H9 (cell line): ENCODE measurements at regions not wholly inside any gene's neighbourhood (a gene's known extent, or its start where the extent isn't known, plus 50 kb on each side); places are given as distances from the start of the nearest gene placed in this dataset.

Experiments used
- DNase-seq: peaks from one replicate; pipeline ENCODE4 v3.0.0-alpha.2; 2017
- H2AFZ ChIP-seq: one replicate; pipeline ENCODE4 v1.6.1; 2013; ENCODE audit warnings: mild to moderate bottlenecking, low read length, control low read depth, moderate library complexity
- H2AK5ac ChIP-seq: 2 replicates; pipeline ENCODE4 v1.6.1; 2013; ENCODE audit warnings: low read length, control low read depth, mixed read lengths; ENCODE audit not compliant: insufficient read length
- H2BK120ac ChIP-seq: one replicate; pipeline ENCODE4 v1.6.1; 2013; ENCODE audit warnings: low read depth, mild to moderate bottlenecking, low read length, control low read depth, inconsistent platforms; ENCODE audit not compliant: poor library complexity, severe bottlenecking
- H2BK12ac ChIP-seq: 2 replicates; pipeline ENCODE4 v1.6.1; 2013; ENCODE audit warnings: low read length, control low read depth, mixed read lengths, low read depth; ENCODE audit not compliant: insufficient read length
- H2BK15ac ChIP-seq: 2 replicates; pipeline ENCODE4 v1.6.1; 2013; ENCODE audit warnings: low read depth, low read length, control low read depth
- H2BK20ac ChIP-seq: one replicate; pipeline ENCODE4 v1.6.1; 2013; ENCODE audit warnings: low read depth, mild to moderate bottlenecking, low read length, control low read depth, inconsistent platforms; ENCODE audit not compliant: poor library complexity, severe bottlenecking
- H2BK5ac ChIP-seq: 2 replicates; pipeline ENCODE4 v1.6.1; 2013; ENCODE audit warnings: low read length, control low read depth, mixed read lengths; ENCODE audit not compliant: insufficient read length
- H3K14ac ChIP-seq: 2 replicates; pipeline ENCODE4 v1.6.1; 2013; ENCODE audit warnings: low read length, control low read depth; ENCODE audit not compliant: insufficient read depth
- H3K18ac ChIP-seq: 2 replicates; pipeline ENCODE4 v1.6.1; 2013; ENCODE audit warnings: low read depth, mild to moderate bottlenecking, mixed read lengths, low read length, control low read depth; ENCODE audit not compliant: insufficient read length
- H3K23ac ChIP-seq: 2 replicates; pipeline ENCODE4 v1.6.1; 2013; ENCODE audit warnings: low read length, control low read depth, mixed read lengths, low read depth; ENCODE audit not compliant: insufficient read length
- H3K23me2 ChIP-seq: 2 replicates; pipeline ENCODE4 v1.6.1; 2013; ENCODE audit warnings: low read depth, mild to moderate bottlenecking, mixed read lengths, low read length, control low read depth; ENCODE audit not compliant: insufficient read length, poor library complexity, severe bottlenecking
- H3K27ac ChIP-seq: 2 replicates; pipeline ENCODE4 v1.5.1; 2013; ENCODE audit warnings: low read length, control low read depth, mixed read lengths, low read depth; ENCODE audit not compliant: insufficient read length
- H3K27me3 ChIP-seq: 2 replicates; pipeline ENCODE4 v1.6.1; 2013; ENCODE audit warnings: low read length, control low read depth, inconsistent platforms; ENCODE audit not compliant: insufficient read depth
- H3K4ac ChIP-seq: 2 replicates; pipeline ENCODE4 v1.6.1; 2013; ENCODE audit warnings: low read depth, mild to moderate bottlenecking, control low read depth, inconsistent platforms, low read length, moderate library complexity
- H3K4me1 ChIP-seq: 2 replicates; pipeline ENCODE4 v1.6.1; 2013; ENCODE audit warnings: low read length, control low read depth, inconsistent platforms; ENCODE audit not compliant: insufficient read depth
- H3K4me2 ChIP-seq: 2 replicates; pipeline ENCODE4 v1.6.1; 2013; ENCODE audit warnings: low read length, control low read depth, mixed read lengths; ENCODE audit not compliant: insufficient read length, insufficient read depth
- H3K56ac ChIP-seq: 2 replicates; pipeline ENCODE4 v1.6.1; 2013; ENCODE audit warnings: low read depth, mild to moderate bottlenecking, mixed read lengths, low read length, control low read depth; ENCODE audit not compliant: insufficient read length
- H3K79me1 ChIP-seq: 2 replicates; pipeline ENCODE4 v1.6.1; 2013; ENCODE audit warnings: low read depth, mild to moderate bottlenecking, moderate library complexity, low read length, control low read depth, inconsistent platforms; ENCODE audit not compliant: insufficient read depth, poor library complexity, severe bottlenecking
- H3K79me2 ChIP-seq: 2 replicates; pipeline ENCODE4 v1.6.1; 2013; ENCODE audit warnings: low read length, control low read depth, inconsistent platforms; ENCODE audit not compliant: insufficient read depth
- H3K9ac ChIP-seq: 2 replicates; pipeline ENCODE4 v1.6.1; 2013; ENCODE audit warnings: low read length, control low read depth, mixed read lengths; ENCODE audit not compliant: insufficient read length; ENCODE audit errors: extremely low read depth
- H3K9me3 ChIP-seq: one replicate; pipeline ENCODE4 v1.6.1; 2013; ENCODE audit warnings: low read depth, low read length, inconsistent platforms; ENCODE audit not compliant: control insufficient read depth
- H3T11ph ChIP-seq: one replicate; pipeline ENCODE4 v1.6.1; 2013; ENCODE audit warnings: mild to moderate bottlenecking, low read length, control low read depth, inconsistent platforms
- H4K20me1 ChIP-seq: one replicate; pipeline ENCODE4 v1.6.1; 2013; ENCODE audit not compliant: control insufficient read depth, insufficient read length, insufficient read depth
- H4K5ac ChIP-seq: 2 replicates; pipeline ENCODE4 v1.6.1; 2013; ENCODE audit warnings: low read depth, mild to moderate bottlenecking, mixed read lengths, low read length, control low read depth; ENCODE audit not compliant: insufficient read length
- H4K8ac ChIP-seq: replicated peaks from 2 replicates; pipeline ENCODE4 v1.6.1; 2013; ENCODE audit warnings: low read length, control low read depth, mixed read lengths, low read depth; ENCODE audit not compliant: insufficient read length
- H4K91ac ChIP-seq: 2 replicates; pipeline ENCODE4 v1.6.1; 2013; ENCODE audit warnings: low read depth, mild to moderate bottlenecking, moderate library complexity, mixed read lengths, low read length, control low read depth; ENCODE audit not compliant: insufficient read length
- H3K27ac Mint-ChIP-seq, 3 experiments: 2 replicates in 2 of 3; 3 replicates in 1 of 3; pipeline ENCODE4 v1.8.0; 2020 to 2021; ENCODE audit warnings: mixed read lengths in 3 of 3, mild to moderate bottlenecking in 1 of 3, moderate library complexity in 1 of 3
- H3K27me3 Mint-ChIP-seq: 2 replicates; pipeline ENCODE4 v1.8.0; 2021; ENCODE audit warnings: low read depth, mild to moderate bottlenecking, moderate library complexity, mixed read lengths
- H3K36me3 Mint-ChIP-seq, 3 experiments: 2 replicates in 2 of 3; 3 replicates in 1 of 3; pipeline ENCODE4 v1.8.0; 2020 to 2021; ENCODE audit warnings: low read depth in 3 of 3, mixed read lengths in 3 of 3; ENCODE audit not compliant: insufficient read depth in 1 of 3
- H3K4me1 Mint-ChIP-seq, 2 experiments: 2 replicates each; pipeline ENCODE4 v1.8.0; 2020; ENCODE audit warnings: mixed read lengths in 2 of 2
- H3K4me3 Mint-ChIP-seq, 2 experiments: 2 replicates in 1 of 2; 3 replicates in 1 of 2; pipeline ENCODE4 v1.8.0; 2020 to 2021; ENCODE audit warnings: mild to moderate bottlenecking in 2 of 2, mixed read lengths in 2 of 2, moderate library complexity in 1 of 2
- H3K9me3 Mint-ChIP-seq, 2 experiments: 2 replicates in 1 of 2; 3 replicates in 1 of 2; pipeline ENCODE4 v1.8.0; 2020; ENCODE audit warnings: mild to moderate bottlenecking in 2 of 2, mixed read lengths in 2 of 2, moderate library complexity in 1 of 2
- WGBS: extraction: QIAGEN DNeasy Blood & Tissue Kit; methylation state at CpG from one replicate; pipeline ENCODE4 v1.1.7; 2013; ENCODE audit warnings: missing lambda C conversion rate, low lambda C conversion rate, mixed read lengths; ENCODE audit not compliant: insufficient read length; ENCODE audit errors: extremely low coverage; 5-methylcytosine and 5-hydroxymethylcytosine counted together
- TF ChIP-seq, protein P1 (sequence below): fragments of 200-600 bp; sonication (generic); conservative IDR thresholded peaks from 3 replicates; pipeline ENCODE4 v1.8.0; 2021; ENCODE audit warnings: antibody characterized with exemption, mild to moderate bottlenecking

DNA sequence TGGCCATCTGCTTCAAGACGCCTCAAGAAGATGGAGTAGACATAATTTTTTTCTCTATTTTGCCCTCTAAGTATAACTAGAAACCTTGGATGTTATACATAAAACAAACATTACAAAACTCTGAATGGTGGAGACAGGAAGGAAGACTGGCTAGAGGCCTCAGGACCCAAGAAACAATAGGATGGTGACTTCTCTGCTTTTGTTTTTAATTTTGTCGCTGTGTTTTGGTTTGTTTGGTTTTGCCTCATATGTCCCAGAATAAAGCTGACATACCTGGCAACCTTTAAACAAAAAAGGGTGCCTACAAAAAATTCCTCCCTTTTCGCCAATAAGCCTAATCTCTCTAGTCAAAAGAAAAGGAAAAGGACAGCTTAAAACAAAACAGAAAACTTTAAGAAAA is 109.1 kb downstream of the PPP4R3C start:
- no peaks in the 10 kb centered on the region for H3K27me3 Mint-ChIP-seq
- H3K23ac ChIP-seq = no peak overlapping the region
- no peak overlapping the region for H4K8ac ChIP-seq
- no peak overlapping the region for H3K18ac ChIP-seq
- H3K4me1 Mint-ChIP-seq = no peaks in the 10 kb centered on the region
- H3T11ph ChIP-seq = no peak overlapping the region
- H3K27ac ChIP-seq = no peak overlapping the region
- H3K4me2 ChIP-seq = no peak overlapping the region
- no peak overlapping the region for H2BK120ac ChIP-seq
- no peaks in the 10 kb centered on the region for H3K23me2 ChIP-seq
- no peak overlapping the region for H2BK15ac ChIP-seq
- H3K9me3 Mint-ChIP-seq = peaks cover 36 to 44% of the 10 kb centered on the region in 2 experiments
- no peak overlapping the region for H2BK5ac ChIP-seq
- no peak overlapping the region for H2BK12ac ChIP-seq
- no peaks in the 10 kb centered on the region for H3K4me1 ChIP-seq
- peaks cover 18% of the 10 kb centered on the region for H3K9me3 ChIP-seq
- DNase-seq = no peak
- TF ChIP-seq, protein P1, sequence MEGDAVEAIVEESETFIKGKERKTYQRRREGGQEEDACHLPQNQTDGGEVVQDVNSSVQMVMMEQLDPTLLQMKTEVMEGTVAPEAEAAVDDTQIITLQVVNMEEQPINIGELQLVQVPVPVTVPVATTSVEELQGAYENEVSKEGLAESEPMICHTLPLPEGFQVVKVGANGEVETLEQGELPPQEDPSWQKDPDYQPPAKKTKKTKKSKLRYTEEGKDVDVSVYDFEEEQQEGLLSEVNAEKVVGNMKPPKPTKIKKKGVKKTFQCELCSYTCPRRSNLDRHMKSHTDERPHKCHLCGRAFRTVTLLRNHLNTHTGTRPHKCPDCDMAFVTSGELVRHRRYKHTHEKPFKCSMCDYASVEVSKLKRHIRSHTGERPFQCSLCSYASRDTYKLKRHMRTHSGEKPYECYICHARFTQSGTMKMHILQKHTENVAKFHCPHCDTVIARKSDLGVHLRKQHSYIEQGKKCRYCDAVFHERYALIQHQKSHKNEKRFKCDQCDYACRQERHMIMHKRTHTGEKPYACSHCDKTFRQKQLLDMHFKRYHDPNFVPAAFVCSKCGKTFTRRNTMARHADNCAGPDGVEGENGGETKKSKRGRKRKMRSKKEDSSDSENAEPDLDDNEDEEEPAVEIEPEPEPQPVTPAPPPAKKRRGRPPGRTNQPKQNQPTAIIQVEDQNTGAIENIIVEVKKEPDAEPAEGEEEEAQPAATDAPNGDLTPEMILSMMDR = no peak
- H2AK5ac ChIP-seq = no peak overlapping the region
- H3K4me3 Mint-ChIP-seq = no peak overlapping the region
- H3K4ac ChIP-seq = no peak overlapping the region
- WGBS = no CpG with 5 or more reads among the region's 3 CpGs
- no peaks in the 10 kb centered on the region for H3K27me3 ChIP-seq
- H3K14ac ChIP-seq = no peak overlapping the region
- H2BK20ac ChIP-seq = no peak overlapping the region
- H4K5ac ChIP-seq = no peak overlapping the region
- no peaks in the 10 kb centered on the region for H4K20me1 ChIP-seq
- H3K36me3 Mint-ChIP-seq = no peaks in the 10 kb centered on the region; a peak in 1 of 7 replicates
- no peaks in the 10 kb centered on the region for H3K79me2 ChIP-seq
- H4K91ac ChIP-seq = no peak overlapping the region
- H3K27ac Mint-ChIP-seq = no peak overlapping the region
- no peak overlapping the region for H3K9ac ChIP-seq
- H2AFZ ChIP-seq = no peak overlapping the region
- H3K79me1 ChIP-seq = no peaks in the 10 kb centered on the region
- no peak overlapping the region for H3K56ac ChIP-seq
